Adrenal gland (tissue), 9 donors: ENCODE measurements at regions not wholly inside any gene's neighbourhood (a gene's known extent, or its start where the extent isn't known, plus 50 kb on each side); places are given as distances from the start of the nearest gene placed in this dataset.
A peak's percentile ranks its signal among the peaks of the same experiment; 100 is the strongest.

Experiments
- DNase-seq, 7 donors: peaks; one replicate each; pipeline ENCODE4 v3.0.0-alpha.2; 2019 to 2020
- H3K27ac ChIP-seq, 5 donors: fragments of 200-600 bp; sonication (generic) in 4 of 5; 1 replicate in 3 of 5; 2 replicates in 2 of 5; pipeline versions ENCODE4 v1.5.1 to v1.8.0; 2016 to 2020; ENCODE audit warnings: mild to moderate bottlenecking in 1 of 5
- H3K27me3 ChIP-seq: fragments of 200-600 bp; 2 replicates; pipeline ENCODE4 v1.8.0; 2021
- H3K36me3 ChIP-seq, 2 donors: fragments of 200-600 bp; replicated peaks in 1 of 2; 1 replicate in 1 of 2; 2 replicates in 1 of 2; pipeline versions ENCODE4 v1.5.1 to v1.8.0; 2018 to 2022
- H3K4me1 ChIP-seq, 2 donors: fragments of 200-600 bp; replicated peaks in 1 of 2; 1 replicate in 1 of 2; 2 replicates in 1 of 2; pipeline versions ENCODE4 v1.5.1 to v1.8.0; 2018 to 2021
- H3K4me3 ChIP-seq, 4 donors: fragments of 200-600 bp; sonication (generic) in 3 of 4; one replicate each; pipeline ENCODE4 v1.5.1; 2016 to 2018
- H3K9me3 ChIP-seq, 3 donors: fragments of 200-600 bp; sonication (generic) in 1 of 3; replicated peaks in 1 of 3; 1 replicate in 2 of 3; 2 replicates in 1 of 3; pipeline versions ENCODE4 v1.5.1 to v1.8.0; 2016 to 2021
- POLR2A ChIP-seq, 2 donors: fragments of 450-650 bp; IDR thresholded peaks; one replicate each; pipeline ENCODE4 v1.6.1; 2017; ENCODE audit warnings: antibody characterized with exemption in 2 of 2, mild to moderate bottlenecking in 2 of 2, moderate library complexity in 1 of 2
- WGBS, 4 donors: extraction: QIAGEN DNeasy Blood & Tissue Kit in 2 of 4; methylation state at CpG; one replicate each; pipeline versions ENCODE4 v1.1.5 to v1.1.7; 2013 to 2017; 5-methylcytosine and 5-hydroxymethylcytosine counted together
- intact Hi-C, 2 donors: fragments of 100-400 bp; cut with DNase I; formaldehyde crosslinking; loops; one replicate each; pipeline versions ENCODE4 v1.14.1 to v1.15.0; 2022 to 2023
- TF ChIP-seq, protein P1 (sequence below), 6 experiments: fragments of 450-650 bp in 4 of 6; fragments of 200-600 bp in 2 of 6; sonication (generic) in 1 of 6; IDR thresholded peaks; 1 replicate in 5 of 6; 2 replicates in 1 of 6; pipeline versions ENCODE4 v1.5.1 to v1.8.0; 2016 to 2021; ENCODE audit warnings: antibody characterized with exemption in 6 of 6, mild to moderate bottlenecking in 2 of 6, moderate library complexity in 1 of 6
- donor health status: healthy with polysubstance abuse.
- donor health status: Bipolar disorder and iron deficiency.
- donor health status: DM: yes; HTN: yes; CAD: no.
- donor health status: DM: no; HTN: no; CAD: no.
- donor health status: DM: no; HTN: no; CAD: no.

GRCh38 chr9:135342206-135343130 is 137.1 kb upstream of the PPP1R26 start:
- no peak overlapping the region for H3K4me3 ChIP-seq
- no peaks in the 10 kb centered on the region for H3K4me1 ChIP-seq
- no peak for DNase-seq
- H3K27ac ChIP-seq: no peak overlapping the region
- peaks cover 5% of the 10 kb centered on the region for H3K27me3 ChIP-seq
- no peaks in the 10 kb centered on the region for H3K9me3 ChIP-seq
- intact Hi-C loops: loop anchor here in 1 of 2 donors (5.0 to 10.0 kb wide), 2 partner anchors 255 to 648 kb away; partner anchors contain the start of gene OLFM1
- WGBS, 4 donors: 63 to 77% (median 73%) methylated on average over 5 to 23 of the region's 23 CpGs
- no peaks in the 10 kb centered on the region for H3K36me3 ChIP-seq
- TF ChIP-seq POLR2A (IDR thresholded peaks at IDR 0.05): no peak
- TF ChIP-seq, protein P1, sequence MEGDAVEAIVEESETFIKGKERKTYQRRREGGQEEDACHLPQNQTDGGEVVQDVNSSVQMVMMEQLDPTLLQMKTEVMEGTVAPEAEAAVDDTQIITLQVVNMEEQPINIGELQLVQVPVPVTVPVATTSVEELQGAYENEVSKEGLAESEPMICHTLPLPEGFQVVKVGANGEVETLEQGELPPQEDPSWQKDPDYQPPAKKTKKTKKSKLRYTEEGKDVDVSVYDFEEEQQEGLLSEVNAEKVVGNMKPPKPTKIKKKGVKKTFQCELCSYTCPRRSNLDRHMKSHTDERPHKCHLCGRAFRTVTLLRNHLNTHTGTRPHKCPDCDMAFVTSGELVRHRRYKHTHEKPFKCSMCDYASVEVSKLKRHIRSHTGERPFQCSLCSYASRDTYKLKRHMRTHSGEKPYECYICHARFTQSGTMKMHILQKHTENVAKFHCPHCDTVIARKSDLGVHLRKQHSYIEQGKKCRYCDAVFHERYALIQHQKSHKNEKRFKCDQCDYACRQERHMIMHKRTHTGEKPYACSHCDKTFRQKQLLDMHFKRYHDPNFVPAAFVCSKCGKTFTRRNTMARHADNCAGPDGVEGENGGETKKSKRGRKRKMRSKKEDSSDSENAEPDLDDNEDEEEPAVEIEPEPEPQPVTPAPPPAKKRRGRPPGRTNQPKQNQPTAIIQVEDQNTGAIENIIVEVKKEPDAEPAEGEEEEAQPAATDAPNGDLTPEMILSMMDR (IDR thresholded peaks at IDR 0.05): no peak

GRCh38 chr9:135343136-135343535 is 136.4 kb upstream of the PPP1R26 start:
- Histone ChIP-seq H3K4me1 (no peaks in the 10 kb centered on the region), H3K27me3 (peaks cover 5% of the 10 kb centered on the region), H3K4me3 (no peak overlapping the region), H3K9me3 (no peaks in the 10 kb centered on the region), H3K27ac (no peak overlapping the region), H3K36me3 (no peaks in the 10 kb centered on the region)
- intact Hi-C loops: loop anchor here in 1 of 2 donors (5.0 to 10.0 kb wide), 2 partner anchors 256 to 648 kb away; partner anchors contain the start of gene OLFM1
- no peak for DNase-seq
- 71 to 79% (median 77%) methylated on average over 4 to 12 of the region's 12 CpGs for WGBS, 4 donors
- TF ChIP-seq, protein P1 (IDR thresholded peaks at IDR 0.05): no peak
- no peak for TF ChIP-seq POLR2A (IDR thresholded peaks at IDR 0.05)

- Histone ChIP-seq H3K4me3 (no peak overlapping the region), H3K36me3 (no peaks in the 10 kb centered on the region), H3K27ac (no peak overlapping the region), H3K4me1 (no peaks in the 10 kb centered on the region), H3K9me3 (no peaks in the 10 kb centered on the region), H3K27me3 (peaks cover 5% of the 10 kb centered on the region)
- intact Hi-C loops: loop anchor here (2.0 to 10.0 kb wide), 3 partner anchors 257 to 649 kb away; partner anchors contain the start of gene OLFM1 (in 2 of the 2)
- WGBS, 4 donors: 10 to 31% (median 17%) methylated on average over 11 to 25 of the region's 25 CpGs
- TF ChIP-seq, protein P1 (IDR thresholded peaks at IDR 0.05): peak; percentile 77 to 95 (median 86)
- no peak for TF ChIP-seq POLR2A (IDR thresholded peaks at IDR 0.05)
- DNase-seq: peak; percentile 48 to 77 (median 69)
Measured at GRCh38 chr9:135343837-135344522, 135.6 kb upstream of the PPP1R26 start.

DNA sequence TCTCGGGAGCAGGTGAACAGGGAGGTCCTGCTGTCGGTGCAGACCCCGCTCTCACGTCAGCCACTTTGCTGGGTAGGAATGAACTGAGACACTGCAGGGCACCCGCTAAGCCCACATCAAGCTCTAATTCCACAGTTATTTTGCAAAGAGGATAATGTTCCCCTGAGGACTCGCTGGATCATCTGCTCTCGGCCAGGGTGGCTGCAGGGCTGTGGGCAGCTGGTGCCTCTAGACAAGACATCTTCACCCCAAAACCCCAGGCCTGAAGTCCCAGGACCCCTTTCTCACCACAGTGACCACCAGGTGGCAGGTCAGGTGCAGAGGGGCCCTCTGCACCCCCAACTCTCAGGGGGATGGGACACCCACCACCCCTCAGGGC is 135.1 kb upstream of the PPP1R26 start:
- no peak overlapping the region for H3K27ac ChIP-seq
- WGBS, 4 donors: 71 to 84% (median 81%) methylated on average over 1 to 7 of the region's 7 CpGs
- intact Hi-C loops: loop anchor here (2.0 to 10.0 kb wide), 3 partner anchors 257 to 650 kb away; partner anchors contain the start of gene OLFM1 (in 2 of the 2)
- no peak overlapping the region for H3K4me3 ChIP-seq
- no peaks in the 10 kb centered on the region for H3K9me3 ChIP-seq
- no peaks in the 10 kb centered on the region for H3K4me1 ChIP-seq
- no peaks in the 10 kb centered on the region for H3K36me3 ChIP-seq
- TF ChIP-seq, protein P1 (IDR thresholded peaks at IDR 0.05): no peak
- TF ChIP-seq POLR2A (IDR thresholded peaks at IDR 0.05): no peak
- H3K27me3 ChIP-seq: peaks cover 11% of the 10 kb centered on the region
- no peak for DNase-seq
